Liver (tissue), 8 donors: ENCODE measurements at regions not wholly inside any gene's neighbourhood (a gene's known extent, or its start where the extent isn't known, plus 50 kb on each side); places are given as distances from the start of the nearest gene placed in this dataset.

ENCODE experiments used
- DNase-seq: peaks from one replicate; pipeline ENCODE4 v3.0.0-alpha.2; 2017; ENCODE audit warnings: low spot score
- H3K27ac ChIP-seq, 2 donors: one replicate each; pipeline ENCODE4 v1.7.0; 2013; ENCODE audit warnings: inconsistent platforms in 2 of 2, low read length in 2 of 2, control low read depth in 1 of 2, low read depth in 1 of 2, mild to moderate bottlenecking in 1 of 2
- H3K27me3 ChIP-seq, 4 donors: one replicate each; pipeline versions ENCODE4 v1.6.1 to v1.7.0; 2013; ENCODE audit warnings: low read length in 3 of 4, inconsistent platforms in 1 of 4, mild to moderate bottlenecking in 1 of 4, moderate library complexity in 1 of 4; ENCODE audit not compliant: control insufficient read depth in 4 of 4, insufficient read depth in 4 of 4
- H3K36me3 ChIP-seq, 4 donors: one replicate each; pipeline versions ENCODE4 v1.6.1 to v1.7.0; 2013; ENCODE audit warnings: low read length in 3 of 4, mild to moderate bottlenecking in 3 of 4, low read depth in 1 of 4, moderate library complexity in 1 of 4; ENCODE audit not compliant: control insufficient read depth in 4 of 4, insufficient read depth in 3 of 4
- H3K4me1 ChIP-seq, 4 donors: one replicate each; pipeline versions ENCODE4 v1.6.1 to v1.7.0; 2013; ENCODE audit warnings: low read length in 3 of 4, mild to moderate bottlenecking in 3 of 4, moderate library complexity in 1 of 4; ENCODE audit not compliant: control insufficient read depth in 4 of 4, insufficient read depth in 4 of 4
- H3K4me3 ChIP-seq, 3 donors: one replicate each; pipeline versions ENCODE4 v1.6.1 to v1.7.0; 2013; ENCODE audit warnings: low read length in 3 of 3, control low read depth in 1 of 3, low read depth in 1 of 3, mild to moderate bottlenecking in 1 of 3
- H3K9ac ChIP-seq, 2 donors: one replicate each; pipeline ENCODE4 v1.7.0; 2013; ENCODE audit warnings: low read length in 2 of 2, mild to moderate bottlenecking in 2 of 2, moderate library complexity in 2 of 2, control low read depth in 1 of 2, low read depth in 1 of 2
- H3K9me3 ChIP-seq, 4 donors: one replicate each; pipeline versions ENCODE4 v1.6.1 to v1.7.0; 2013; ENCODE audit warnings: low read length in 3 of 4; ENCODE audit not compliant: control insufficient read depth in 4 of 4
- EGR1 ChIP-seq, 2 donors: IDR thresholded peaks; 2 replicates each; pipeline ENCODE4 v1.6.1; 2016 to 2018; ENCODE audit warnings: antibody characterized with exemption in 2 of 2, low read depth in 2 of 2
- FOXA1 ChIP-seq: IDR thresholded peaks from 2 replicates; pipeline ENCODE4 v1.6.1; 2016; ENCODE audit warnings: antibody characterized with exemption
- FOXA2 ChIP-seq: IDR thresholded peaks from 2 replicates; pipeline ENCODE4 v1.6.1; 2016; ENCODE audit warnings: antibody characterized with exemption
- GABPA ChIP-seq, 2 donors: IDR thresholded peaks in 1 of 2; conservative IDR thresholded peaks in 1 of 2; 2 replicates each; pipeline ENCODE4 v1.6.1; 2016; ENCODE audit warnings: antibody characterized with exemption in 2 of 2, mild to moderate bottlenecking in 1 of 2, moderate library complexity in 1 of 2
- HNF4A ChIP-seq, 2 donors: conservative IDR thresholded peaks; 2 replicates each; pipeline ENCODE4 v1.6.1; 2016; ENCODE audit warnings: antibody characterized with exemption in 2 of 2, mild to moderate bottlenecking in 2 of 2
- HNF4G ChIP-seq: IDR thresholded peaks from 2 replicates; pipeline ENCODE4 v1.6.1; 2016; ENCODE audit warnings: antibody characterized with exemption
- JUND ChIP-seq, 2 donors: IDR thresholded peaks; 2 replicates each; pipeline ENCODE4 v1.6.1; 2016; ENCODE audit warnings: antibody characterized with exemption in 2 of 2
- RAD21 ChIP-seq, 2 donors: IDR thresholded peaks; 2 replicates each; pipeline ENCODE4 v1.6.1; 2016; ENCODE audit warnings: antibody characterized with exemption in 2 of 2, mild to moderate bottlenecking in 2 of 2
- RXRA ChIP-seq, 2 donors: IDR thresholded peaks; 2 replicates each; pipeline ENCODE4 v1.6.1; 2017 to 2018; ENCODE audit warnings: antibody characterized with exemption in 2 of 2, mild to moderate bottlenecking in 1 of 2
- SP1 ChIP-seq: IDR thresholded peaks from 2 replicates; pipeline ENCODE4 v1.6.1; 2018; ENCODE audit warnings: antibody characterized with exemption, mild to moderate bottlenecking
- TAF1 ChIP-seq: conservative IDR thresholded peaks from 2 replicates; pipeline ENCODE4 v1.6.1; 2016; ENCODE audit warnings: antibody characterized with exemption, mild to moderate bottlenecking
- YY1 ChIP-seq: IDR thresholded peaks from 2 replicates; pipeline ENCODE4 v1.6.1; 2016; ENCODE audit warnings: antibody characterized with exemption, mild to moderate bottlenecking
- WGBS: extraction: QIAGEN DNeasy Blood & Tissue Kit; methylation state at CpG from one replicate; pipeline ENCODE4 v1.1.7; 2013; 5-methylcytosine and 5-hydroxymethylcytosine counted together
- TF ChIP-seq, protein P1 (sequence below): IDR thresholded peaks from 2 replicates; pipeline ENCODE4 v1.6.1; 2016; ENCODE audit warnings: antibody characterized with exemption
- TF ChIP-seq, protein P2 (sequence below): fragments of 150-350 bp; IDR thresholded peaks from 2 replicates; pipeline ENCODE4 v1.5.1; 2017; ENCODE audit warnings: improper control_type of control experiment, low read depth, low read length; ENCODE audit not compliant: missing input control
- TF ChIP-seq, protein P3 (sequence below): IDR thresholded peaks from 2 replicates; pipeline ENCODE4 v1.6.1; 2016; ENCODE audit warnings: antibody characterized with exemption
- TF ChIP-seq, protein P4 (sequence below): IDR thresholded peaks from 2 replicates; pipeline ENCODE4 v1.6.1; 2016; ENCODE audit warnings: antibody characterized with exemption
- donor health status: healthy.
- donor health status: healthy.
- donor health status: healthy.
- donor health status: healthy.
- donor health status: healthy.

DNA sequence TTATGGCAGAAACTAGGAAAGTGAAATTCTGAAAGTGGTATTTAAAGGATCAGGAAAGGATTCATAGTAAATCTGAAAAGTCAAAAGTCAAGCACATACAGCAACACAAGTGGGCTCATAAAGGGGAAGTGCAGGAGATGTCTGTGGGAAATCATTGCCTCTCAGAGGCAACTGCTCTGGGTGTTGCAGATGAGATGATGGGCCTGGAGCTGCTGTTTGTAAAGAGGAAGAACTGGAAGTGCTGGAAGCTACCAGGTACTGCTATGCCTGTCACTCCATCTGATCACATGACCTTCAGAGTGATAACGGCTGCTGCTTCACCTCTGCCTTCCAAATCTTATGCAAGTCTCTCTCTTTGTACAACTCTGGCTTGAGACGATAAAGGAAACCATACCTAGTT lies 55.9 kb downstream of the ADRB2 start:
- TF ChIP-seq, protein P1, sequence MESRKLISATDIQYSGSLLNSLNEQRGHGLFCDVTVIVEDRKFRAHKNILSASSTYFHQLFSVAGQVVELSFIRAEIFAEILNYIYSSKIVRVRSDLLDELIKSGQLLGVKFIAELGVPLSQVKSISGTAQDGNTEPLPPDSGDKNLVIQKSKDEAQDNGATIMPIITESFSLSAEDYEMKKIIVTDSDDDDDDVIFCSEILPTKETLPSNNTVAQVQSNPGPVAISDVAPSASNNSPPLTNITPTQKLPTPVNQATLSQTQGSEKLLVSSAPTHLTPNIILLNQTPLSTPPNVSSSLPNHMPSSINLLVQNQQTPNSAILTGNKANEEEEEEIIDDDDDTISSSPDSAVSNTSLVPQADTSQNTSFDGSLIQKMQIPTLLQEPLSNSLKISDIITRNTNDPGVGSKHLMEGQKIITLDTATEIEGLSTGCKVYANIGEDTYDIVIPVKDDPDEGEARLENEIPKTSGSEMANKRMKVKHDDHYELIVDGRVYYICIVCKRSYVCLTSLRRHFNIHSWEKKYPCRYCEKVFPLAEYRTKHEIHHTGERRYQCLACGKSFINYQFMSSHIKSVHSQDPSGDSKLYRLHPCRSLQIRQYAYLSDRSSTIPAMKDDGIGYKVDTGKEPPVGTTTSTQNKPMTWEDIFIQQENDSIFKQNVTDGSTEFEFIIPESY, result no peak
- TF ChIP-seq FOXA2, result no peak
- TF ChIP-seq RXRA (IDR thresholded peaks at IDR 0.05), result no peak
- no peak for TF ChIP-seq TAF1
- no peak for TF ChIP-seq YY1
- no peak for TF ChIP-seq SP1
- TF ChIP-seq GABPA (IDR thresholded peaks at IDR 0.05 in 1 of 2, conservative IDR thresholded peaks at IDR 0.05 in 1 of 2), result no peak
- no peak for TF ChIP-seq RAD21 (IDR thresholded peaks at IDR 0.05)
- TF ChIP-seq, protein P2, sequence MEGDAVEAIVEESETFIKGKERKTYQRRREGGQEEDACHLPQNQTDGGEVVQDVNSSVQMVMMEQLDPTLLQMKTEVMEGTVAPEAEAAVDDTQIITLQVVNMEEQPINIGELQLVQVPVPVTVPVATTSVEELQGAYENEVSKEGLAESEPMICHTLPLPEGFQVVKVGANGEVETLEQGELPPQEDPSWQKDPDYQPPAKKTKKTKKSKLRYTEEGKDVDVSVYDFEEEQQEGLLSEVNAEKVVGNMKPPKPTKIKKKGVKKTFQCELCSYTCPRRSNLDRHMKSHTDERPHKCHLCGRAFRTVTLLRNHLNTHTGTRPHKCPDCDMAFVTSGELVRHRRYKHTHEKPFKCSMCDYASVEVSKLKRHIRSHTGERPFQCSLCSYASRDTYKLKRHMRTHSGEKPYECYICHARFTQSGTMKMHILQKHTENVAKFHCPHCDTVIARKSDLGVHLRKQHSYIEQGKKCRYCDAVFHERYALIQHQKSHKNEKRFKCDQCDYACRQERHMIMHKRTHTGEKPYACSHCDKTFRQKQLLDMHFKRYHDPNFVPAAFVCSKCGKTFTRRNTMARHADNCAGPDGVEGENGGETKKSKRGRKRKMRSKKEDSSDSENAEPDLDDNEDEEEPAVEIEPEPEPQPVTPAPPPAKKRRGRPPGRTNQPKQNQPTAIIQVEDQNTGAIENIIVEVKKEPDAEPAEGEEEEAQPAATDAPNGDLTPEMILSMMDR, result no peak
- TF ChIP-seq, protein P3, sequence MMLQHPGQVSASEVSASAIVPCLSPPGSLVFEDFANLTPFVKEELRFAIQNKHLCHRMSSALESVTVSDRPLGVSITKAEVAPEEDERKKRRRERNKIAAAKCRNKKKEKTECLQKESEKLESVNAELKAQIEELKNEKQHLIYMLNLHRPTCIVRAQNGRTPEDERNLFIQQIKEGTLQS, result no peak
- TF ChIP-seq HNF4A (conservative IDR thresholded peaks at IDR 0.05), result no peak
- TF ChIP-seq HNF4G, result no peak
- TF ChIP-seq EGR1 (IDR thresholded peaks at IDR 0.05; ENCODE audit: low read depth in 2 of 2), result no peak
- TF ChIP-seq JUND (IDR thresholded peaks at IDR 0.05), result no peak
- peaks cover 0 to 2% (median 0%) of the 10 kb centered on the region in 4 donors for H3K9me3 ChIP-seq

DNA sequence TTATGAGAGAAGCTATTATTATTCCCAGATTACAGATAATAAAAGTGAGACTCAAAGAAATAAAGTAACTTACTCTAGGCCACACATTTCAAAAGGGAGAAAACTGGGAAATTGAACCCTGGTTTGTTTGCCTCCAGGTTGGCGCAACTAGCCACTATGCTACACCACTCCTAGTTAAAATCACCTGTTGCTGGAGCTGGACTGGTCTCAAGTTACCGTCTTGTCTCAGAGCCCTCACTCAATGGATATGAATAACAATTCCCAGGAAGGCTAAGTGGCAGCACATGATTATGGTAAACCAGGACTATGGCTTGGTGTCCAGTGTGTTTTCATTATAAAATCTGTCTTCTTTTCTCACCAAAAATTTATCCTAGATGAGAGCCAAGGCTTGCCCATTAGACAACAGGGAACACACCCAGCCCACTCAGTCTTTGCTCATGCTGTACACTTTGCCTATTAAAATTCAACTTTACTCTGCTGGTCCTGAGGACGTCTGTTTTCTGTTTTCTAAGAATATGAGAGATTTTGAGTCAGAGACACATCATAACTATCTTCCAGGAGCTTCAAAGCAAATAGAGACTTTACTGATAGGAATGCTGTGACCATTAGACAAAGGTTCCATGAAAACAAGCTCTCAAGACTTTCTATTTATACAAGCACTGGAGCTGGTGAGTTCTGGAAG lies 58.1 kb downstream of the ADRB2 start:
- H3K4me1 ChIP-seq, result no peaks in the 10 kb centered on the region
- peaks cover 0 to 2% (median 0%) of the 10 kb centered on the region in 4 donors for H3K36me3 ChIP-seq
- no peak for DNase-seq
- H3K4me3 ChIP-seq, result no peak overlapping the region
- WGBS, result 86% methylated on average over 3 of the region's 3 CpGs
- peaks cover 0 to 2% (median 0%) of the 10 kb centered on the region in 4 donors for H3K9me3 ChIP-seq
- no peak overlapping the region for H3K27ac ChIP-seq
- TF ChIP-seq FOXA2, result no peak
- TF ChIP-seq, protein P4, sequence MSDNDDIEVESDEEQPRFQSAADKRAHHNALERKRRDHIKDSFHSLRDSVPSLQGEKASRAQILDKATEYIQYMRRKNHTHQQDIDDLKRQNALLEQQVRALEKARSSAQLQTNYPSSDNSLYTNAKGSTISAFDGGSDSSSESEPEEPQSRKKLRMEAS, result no peak
- TF ChIP-seq SP1, result no peak
- no peak for TF ChIP-seq RXRA (IDR thresholded peaks at IDR 0.05)
- TF ChIP-seq YY1, result no peak
- TF ChIP-seq HNF4G, result no peak
- no peak for TF ChIP-seq FOXA1
- H3K27me3 ChIP-seq, result no peaks in the 10 kb centered on the region
- H3K9ac ChIP-seq, result no peak overlapping the region

More for the DNA sequence above, 55.9 kb downstream of the ADRB2 start:
- H3K27ac ChIP-seq, result no peak overlapping the region
- H3K36me3 ChIP-seq, result peaks cover 0 to 2% (median 0%) of the 10 kb centered on the region in 4 donors
- H3K4me1 ChIP-seq, result no peaks in the 10 kb centered on the region
- no peak overlapping the region for H3K9ac ChIP-seq
- DNase-seq, result no peak
- WGBS, result 64% methylated on average over 2 of the region's 2 CpGs
- H3K27me3 ChIP-seq, result no peaks in the 10 kb centered on the region
- no peak overlapping the region for H3K4me3 ChIP-seq
